ENCODE measurements at regions not wholly inside any gene's neighbourhood (a gene's known extent, or its start where the extent isn't known, plus 50 kb on each side); places are given as distances from the start of the nearest gene placed in this dataset.

DNA sequence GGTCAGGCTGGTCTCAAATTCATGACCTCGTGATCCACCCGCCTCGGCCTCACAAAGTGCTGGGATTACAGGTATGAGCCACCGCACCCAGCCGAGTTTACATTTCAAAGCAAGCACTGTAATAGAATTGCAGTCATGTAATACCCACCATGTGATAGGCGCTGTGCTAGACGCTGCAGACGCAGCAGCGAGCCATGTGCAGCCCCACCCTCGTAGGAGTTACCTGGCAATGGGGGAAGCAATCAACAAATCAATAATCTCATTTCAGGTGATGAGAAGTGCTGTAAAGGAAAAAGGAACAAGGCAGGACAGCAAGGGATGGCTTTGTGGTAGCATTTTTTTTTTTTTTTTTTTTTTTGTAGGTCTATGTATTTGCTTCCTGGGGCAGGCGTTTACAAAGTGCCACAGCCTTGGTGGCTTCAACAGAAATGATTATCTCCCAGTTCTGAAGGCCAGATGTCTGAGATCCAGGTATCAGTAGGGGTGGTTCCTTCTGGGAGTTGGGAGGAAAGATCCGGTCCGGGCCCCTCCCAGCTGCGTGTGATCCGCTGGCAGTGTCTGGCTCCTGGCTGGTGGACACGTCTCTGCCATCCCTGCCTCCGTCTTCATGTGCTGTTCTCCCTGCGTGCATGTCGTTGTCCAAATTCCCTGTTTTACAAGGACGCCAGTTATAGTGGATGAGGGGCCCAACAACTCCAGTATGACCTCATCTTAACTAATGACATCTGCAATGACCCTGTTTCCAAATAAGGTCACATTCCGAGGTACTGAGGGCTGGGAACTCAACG, 72.8 kb downstream of the TNFAIP2 start:
- Histone ChIP-seq H3K27me3 (ENCODE audit: insufficient read depth, low read length, poor library complexity) (no peaks in the 10 kb centered on the region), H3K23ac (ENCODE audit: low read length) (no peak overlapping the region), H3K9ac (ENCODE audit: low read length) (no peak overlapping the region), H4K8ac (ENCODE audit: low read depth, low read length) (no peak overlapping the region), H4K5ac (ENCODE audit: low read length) (no peak overlapping the region), H3K56ac (ENCODE audit: low read length) (no peak overlapping the region), H3K79me2 (ENCODE audit: control insufficient read depth, insufficient read depth, low read length) (no peaks in the 10 kb centered on the region), H3K36me3 (ENCODE audit: control insufficient read depth, insufficient read depth, low read length) (no peaks in the 10 kb centered on the region), H3K27ac (ENCODE audit: low read depth, low read length) (no peak overlapping the region), H2BK5ac (ENCODE audit: low read length) (no peak overlapping the region), H2BK15ac (replicated peaks; ENCODE audit: low read depth) (no peak overlapping the region), H2AK5ac (ENCODE audit: low read length) (no peak overlapping the region), H3K79me1 (ENCODE audit: low read length) (no peaks in the 10 kb centered on the region), H3K4me3 (ENCODE audit: low read length) (no peak overlapping the region), H3K4me2 (ENCODE audit: low read length) (no peak overlapping the region), H3K4me1 (ENCODE audit: control insufficient read depth, low read depth, low read length) (no peaks in the 10 kb centered on the region), H3K18ac (ENCODE audit: low read length) (no peak overlapping the region), H3K4ac (ENCODE audit: low read depth, low read length) (no peak overlapping the region), H2BK120ac (ENCODE audit: low read depth, low read length) (no peak overlapping the region)
- no CpG with 5 or more reads among the region's 22 CpGs for WGBS (ENCODE audit: extremely low coverage, insufficient coverage, low lambda C conversion rate)
- no peak for DNase-seq

DNA sequence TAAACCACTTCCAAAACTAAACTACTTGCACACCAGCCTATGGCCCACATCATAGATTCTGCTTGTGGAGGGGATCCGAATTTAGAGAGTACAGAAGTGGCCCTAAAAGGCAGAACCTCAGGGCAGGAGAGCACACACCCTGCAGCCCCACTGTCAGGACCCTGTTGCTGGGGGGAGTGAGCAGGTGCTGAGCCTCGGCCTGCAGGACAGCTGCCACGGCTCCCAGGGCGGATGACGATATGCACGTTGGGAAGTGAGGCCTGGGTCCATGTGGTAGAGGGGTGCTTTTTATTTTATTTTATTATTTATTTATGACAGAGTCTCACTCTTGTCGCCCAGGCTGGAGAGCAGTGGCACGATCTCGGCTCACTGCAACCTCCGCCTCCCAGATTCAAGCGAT, 73.5 kb downstream of the TNFAIP2 start:
- Histone ChIP-seq H3K9ac (ENCODE audit: low read length) (no peak overlapping the region), H3K36me3 (ENCODE audit: control insufficient read depth, insufficient read depth, low read length) (no peaks in the 10 kb centered on the region), H3K4me3 (ENCODE audit: low read length) (no peak overlapping the region), H3K4me1 (ENCODE audit: control insufficient read depth, low read depth, low read length) (no peaks in the 10 kb centered on the region), H4K8ac (ENCODE audit: low read depth, low read length) (no peak overlapping the region), H3K27ac (ENCODE audit: low read depth, low read length) (no peak overlapping the region), H3K79me2 (ENCODE audit: control insufficient read depth, insufficient read depth, low read length) (no peaks in the 10 kb centered on the region), H3K4me2 (ENCODE audit: low read length) (no peak overlapping the region), H2BK15ac (replicated peaks; ENCODE audit: low read depth) (no peak overlapping the region), H3K56ac (ENCODE audit: low read length) (no peak overlapping the region), H2AK5ac (ENCODE audit: low read length) (no peak overlapping the region), H2BK120ac (ENCODE audit: low read depth, low read length) (no peak overlapping the region), H4K5ac (ENCODE audit: low read length) (no peak overlapping the region), H3K27me3 (ENCODE audit: insufficient read depth, low read length, poor library complexity) (no peaks in the 10 kb centered on the region), H3K79me1 (ENCODE audit: low read length) (no peaks in the 10 kb centered on the region), H3K18ac (ENCODE audit: low read length) (no peak overlapping the region), H2BK5ac (ENCODE audit: low read length) (no peak overlapping the region), H3K4ac (ENCODE audit: low read depth, low read length) (no peak overlapping the region), H3K23ac (ENCODE audit: low read length) (no peak overlapping the region)
- DNase-seq = no peak
- no CpG with 5 or more reads among the region's 11 CpGs for WGBS (ENCODE audit: extremely low coverage, insufficient coverage, low lambda C conversion rate)

DNA sequence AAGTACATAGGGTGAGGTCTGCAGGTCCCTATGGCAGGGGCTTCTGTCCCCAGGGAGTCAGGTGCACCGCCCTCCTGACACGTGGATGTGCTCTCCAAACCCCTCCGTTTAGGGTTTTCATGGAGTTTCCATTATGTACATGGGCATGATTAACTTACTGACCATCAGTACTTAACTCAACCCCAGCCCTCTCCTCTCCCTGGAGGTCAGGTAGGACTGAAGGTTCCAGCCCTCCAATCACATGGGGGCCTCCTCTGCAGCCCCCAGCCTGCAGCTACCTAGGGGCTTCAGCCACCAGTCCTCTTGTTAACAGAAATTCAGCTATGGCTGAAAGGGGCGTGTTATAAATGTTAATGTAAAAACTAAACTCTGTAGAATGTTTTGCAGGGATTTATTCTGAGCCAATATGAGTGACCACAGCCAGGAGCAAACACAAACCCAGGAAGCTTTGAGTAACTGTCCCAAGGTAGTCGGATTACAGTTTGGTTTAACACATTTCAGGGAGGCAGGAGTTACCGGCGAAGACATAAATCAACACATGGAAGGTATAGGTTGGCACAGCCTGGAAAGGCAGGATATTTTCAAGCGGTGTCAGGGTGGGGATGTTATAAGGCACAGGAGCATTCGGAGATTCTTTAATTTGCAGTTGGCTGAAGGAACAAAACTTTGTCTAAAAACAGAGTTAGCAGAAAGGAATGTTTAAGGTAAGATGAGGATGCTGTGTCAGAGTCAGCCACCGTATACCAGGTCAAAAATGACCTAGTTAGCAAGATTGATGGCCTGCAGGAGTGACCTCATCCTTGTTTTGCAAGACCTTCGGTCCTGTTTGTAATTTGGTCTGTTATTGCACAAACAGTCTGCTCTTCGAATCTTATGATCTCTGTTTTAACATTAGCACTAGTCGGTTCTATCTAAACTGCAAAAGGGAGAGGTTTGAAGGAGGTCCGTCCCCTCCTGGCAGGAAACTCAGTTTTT, 75.2 kb downstream of the TNFAIP2 start:
- Histone ChIP-seq H4K5ac (ENCODE audit: low read length) (no peak overlapping the region), H3K4me1 (ENCODE audit: control insufficient read depth, low read depth, low read length) (no peaks in the 10 kb centered on the region), H3K56ac (ENCODE audit: low read length) (no peak overlapping the region), H2BK5ac (ENCODE audit: low read length) (no peak overlapping the region), H4K8ac (ENCODE audit: low read depth, low read length) (no peak overlapping the region), H3K79me2 (ENCODE audit: control insufficient read depth, insufficient read depth, low read length) (no peaks in the 10 kb centered on the region), H3K36me3 (ENCODE audit: control insufficient read depth, insufficient read depth, low read length) (no peaks in the 10 kb centered on the region), H3K4me2 (ENCODE audit: low read length) (no peak overlapping the region), H3K9ac (ENCODE audit: low read length) (no peak overlapping the region), H3K27me3 (ENCODE audit: insufficient read depth, low read length, poor library complexity) (no peaks in the 10 kb centered on the region), H3K23ac (ENCODE audit: low read length) (no peak overlapping the region), H2AK5ac (ENCODE audit: low read length) (no peak overlapping the region), H3K4me3 (ENCODE audit: low read length) (no peak overlapping the region), H3K27ac (ENCODE audit: low read depth, low read length) (no peak overlapping the region), H3K18ac (ENCODE audit: low read length) (no peak overlapping the region), H2BK120ac (ENCODE audit: low read depth, low read length) (no peak overlapping the region), H3K79me1 (ENCODE audit: low read length) (no peaks in the 10 kb centered on the region), H2BK15ac (replicated peaks; ENCODE audit: low read depth) (no peak overlapping the region), H3K4ac (ENCODE audit: low read depth, low read length) (no peak overlapping the region)
- no CpG with 5 or more reads among the region's 14 CpGs for WGBS (ENCODE audit: extremely low coverage, insufficient coverage, low lambda C conversion rate)
- no peak for DNase-seq

DNA sequence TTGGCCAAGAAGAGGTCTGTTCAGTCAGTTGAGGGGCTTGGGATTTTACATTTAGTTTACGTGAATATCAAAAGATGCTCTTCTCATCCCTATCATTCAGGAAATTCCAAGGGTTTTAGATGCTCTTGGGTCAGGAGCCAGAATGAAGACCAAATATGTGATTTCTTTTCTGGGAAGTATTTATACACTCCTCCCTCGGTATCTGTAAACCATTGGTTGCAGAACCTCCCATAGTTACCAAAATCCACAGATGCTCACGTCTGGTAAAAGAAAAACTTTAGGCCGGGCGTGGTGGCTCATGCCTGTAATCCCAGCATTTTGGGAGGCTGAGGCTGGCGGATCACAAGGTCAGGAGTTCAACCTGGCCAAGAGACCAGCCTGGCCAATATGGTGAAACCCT, 75.9 kb downstream of the TNFAIP2 start:
- Histone ChIP-seq H3K56ac (ENCODE audit: low read length) (no peak overlapping the region), H3K23ac (ENCODE audit: low read length) (no peak overlapping the region)
- WGBS (ENCODE audit: extremely low coverage, insufficient coverage, low lambda C conversion rate) = no CpG with 5 or more reads among the region's 6 CpGs

DNA sequence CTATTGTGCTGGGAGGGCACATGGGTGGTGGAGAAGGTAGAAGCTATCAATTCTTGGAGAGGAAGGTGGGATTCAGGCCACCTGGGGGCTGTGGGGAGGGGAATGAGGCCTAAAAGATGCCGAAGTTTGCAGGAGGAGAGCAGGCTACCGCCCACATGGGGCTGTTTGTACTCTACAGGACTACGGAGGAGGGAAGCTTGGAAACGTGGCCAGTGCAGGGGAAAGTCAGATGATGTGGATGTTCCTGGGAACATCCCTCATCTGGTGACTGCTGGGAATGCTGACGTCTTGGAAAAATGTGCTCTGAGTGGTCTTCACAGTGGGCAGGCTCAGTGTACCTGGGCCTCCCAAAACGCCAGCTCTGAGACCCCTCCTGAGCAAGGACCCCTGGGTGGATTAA, 78.5 kb downstream of the TNFAIP2 start:
- H3K18ac ChIP-seq (ENCODE audit: low read length) = no peak overlapping the region
- no peak overlapping the region for H2BK120ac ChIP-seq (ENCODE audit: low read depth, low read length)
- no CpG with 5 or more reads among the region's 6 CpGs for WGBS (ENCODE audit: extremely low coverage, insufficient coverage, low lambda C conversion rate)

More for the DNA sequence above, 75.9 kb downstream of the TNFAIP2 start:
- H3K4me1 ChIP-seq (ENCODE audit: control insufficient read depth, low read depth, low read length) = no peaks in the 10 kb centered on the region
- no peak overlapping the region for H4K8ac ChIP-seq (ENCODE audit: low read depth, low read length)
- no peak overlapping the region for H3K4me3 ChIP-seq (ENCODE audit: low read length)
- no peaks in the 10 kb centered on the region for H3K36me3 ChIP-seq (ENCODE audit: control insufficient read depth, insufficient read depth, low read length)
- H3K18ac ChIP-seq (ENCODE audit: low read length) = no peak overlapping the region
- H2AK5ac ChIP-seq (ENCODE audit: low read length) = no peak overlapping the region
- H3K79me2 ChIP-seq (ENCODE audit: control insufficient read depth, insufficient read depth, low read length) = no peaks in the 10 kb centered on the region
- no peak overlapping the region for H2BK15ac ChIP-seq (replicated peaks; ENCODE audit: low read depth)
- H3K4ac ChIP-seq (ENCODE audit: low read depth, low read length) = no peak overlapping the region
- H2BK120ac ChIP-seq (ENCODE audit: low read depth, low read length) = no peak overlapping the region
- no peak overlapping the region for H3K27ac ChIP-seq (ENCODE audit: low read depth, low read length)
- no peak overlapping the region for H3K9ac ChIP-seq (ENCODE audit: low read length)
- H3K4me2 ChIP-seq (ENCODE audit: low read length) = no peak overlapping the region
- H3K79me1 ChIP-seq (ENCODE audit: low read length) = no peaks in the 10 kb centered on the region
- no peak for DNase-seq
- no peaks in the 10 kb centered on the region for H3K27me3 ChIP-seq (ENCODE audit: insufficient read depth, low read length, poor library complexity)
- no peak overlapping the region for H2BK5ac ChIP-seq (ENCODE audit: low read length)
- no peak overlapping the region for H4K5ac ChIP-seq (ENCODE audit: low read length)

More for the DNA sequence above, 78.5 kb downstream of the TNFAIP2 start:
- Histone ChIP-seq H3K79me2 (ENCODE audit: control insufficient read depth, insufficient read depth, low read length) (no peaks in the 10 kb centered on the region), H2BK15ac (replicated peaks; ENCODE audit: low read depth) (no peak overlapping the region), H4K8ac (ENCODE audit: low read depth, low read length) (no peak overlapping the region), H2BK5ac (ENCODE audit: low read length) (no peak overlapping the region), H2AK5ac (ENCODE audit: low read length) (no peak overlapping the region), H3K9ac (ENCODE audit: low read length) (no peak overlapping the region), H3K56ac (ENCODE audit: low read length) (no peak overlapping the region), H3K4me2 (ENCODE audit: low read length) (no peak overlapping the region), H3K4me3 (ENCODE audit: low read length) (no peak overlapping the region), H3K36me3 (ENCODE audit: control insufficient read depth, insufficient read depth, low read length) (no peaks in the 10 kb centered on the region), H3K4ac (ENCODE audit: low read depth, low read length) (no peak overlapping the region), H3K27me3 (ENCODE audit: insufficient read depth, low read length, poor library complexity) (no peaks in the 10 kb centered on the region), H4K5ac (ENCODE audit: low read length) (no peak overlapping the region), H3K23ac (ENCODE audit: low read length) (no peak overlapping the region), H3K79me1 (ENCODE audit: low read length) (no peaks in the 10 kb centered on the region), H3K4me1 (ENCODE audit: control insufficient read depth, low read depth, low read length) (no peaks in the 10 kb centered on the region), H3K27ac (ENCODE audit: low read depth, low read length) (no peak overlapping the region)
- no peak for DNase-seq
